Mesenchymal stem cell (in vitro differentiated cells and primary cell): ENCODE measurements at regions not wholly inside any gene's neighbourhood (a gene's known extent, or its start where the extent isn't known, plus 50 kb on each side); places are given as distances from the start of the nearest gene placed in this dataset.

ENCODE experiments used
- DNase-seq: peaks from one replicate; pipeline ENCODE4 v3.0.0-alpha.2; 2013
- H2AFZ ChIP-seq: one replicate; pipeline ENCODE4 v1.6.1; 2013; ENCODE audit warnings: low read depth, mild to moderate bottlenecking, control low read depth, inconsistent platforms, low read length, moderate library complexity
- H2AK5ac ChIP-seq: 2 replicates; pipeline ENCODE4 v1.6.1; 2013; ENCODE audit warnings: low read length, moderate library complexity, mild to moderate bottlenecking, inconsistent platforms; ENCODE audit not compliant: severe bottlenecking
- H2BK120ac ChIP-seq: one replicate; pipeline ENCODE4 v1.6.1; 2013; ENCODE audit warnings: low read depth, mild to moderate bottlenecking, inconsistent platforms, low read length, moderate library complexity
- H2BK12ac ChIP-seq, 2 experiments: one replicate each; pipeline ENCODE4 v1.6.1; 2013; ENCODE audit warnings: inconsistent platforms in 2 of 2, low read length in 2 of 2, mild to moderate bottlenecking in 2 of 2, moderate library complexity in 2 of 2, control low read depth in 1 of 2
- H2BK15ac ChIP-seq: one replicate; pipeline ENCODE4 v1.6.1; 2013; ENCODE audit warnings: mild to moderate bottlenecking, low read depth, inconsistent platforms; ENCODE audit not compliant: poor library complexity, severe bottlenecking
- H2BK5ac ChIP-seq: 2 replicates; pipeline ENCODE4 v1.6.1; 2013; ENCODE audit warnings: low read depth, mild to moderate bottlenecking, low read length, control low read depth, inconsistent platforms; ENCODE audit not compliant: poor library complexity, severe bottlenecking
- H3K14ac ChIP-seq, 2 experiments: one replicate each; pipeline ENCODE4 v1.6.1; 2013; ENCODE audit warnings: inconsistent platforms in 2 of 2, low read length in 2 of 2, control low read depth in 1 of 2, mild to moderate bottlenecking in 1 of 2, moderate library complexity in 1 of 2
- H3K18ac ChIP-seq, 2 experiments: one replicate each; pipeline ENCODE4 v1.6.1; 2013; ENCODE audit warnings: inconsistent platforms in 2 of 2, low read length in 2 of 2, control low read depth in 1 of 2, low read depth in 1 of 2, mild to moderate bottlenecking in 1 of 2
- H3K23ac ChIP-seq, 2 experiments: one replicate each; pipeline ENCODE4 v1.6.1; 2013; ENCODE audit warnings: inconsistent platforms in 2 of 2, low read length in 2 of 2, mild to moderate bottlenecking in 2 of 2, moderate library complexity in 2 of 2, control low read depth in 1 of 2
- H3K27ac ChIP-seq: 2 replicates; pipeline ENCODE4 v1.5.1; 2013; ENCODE audit warnings: mild to moderate bottlenecking, moderate library complexity, low read length, control low read depth, inconsistent platforms; ENCODE audit not compliant: poor library complexity, severe bottlenecking
- H3K27me3 ChIP-seq, 2 experiments: 2 replicates each; pipeline versions ENCODE4 v1.6.1 to v1.7.0; 2013; ENCODE audit warnings: low read length in 2 of 2, mild to moderate bottlenecking in 2 of 2, moderate library complexity in 2 of 2, control low read depth in 1 of 2, inconsistent platforms in 1 of 2; ENCODE audit not compliant: control insufficient read depth in 1 of 2, insufficient read depth in 1 of 2
- H3K36me3 ChIP-seq, 2 experiments: 2 replicates each; pipeline versions ENCODE4 v1.6.1 to v1.7.0; 2013; ENCODE audit warnings: low read length in 2 of 2, control low read depth in 1 of 2, inconsistent platforms in 1 of 2, low read depth in 1 of 2, mild to moderate bottlenecking in 1 of 2; ENCODE audit not compliant: insufficient read depth in 2 of 2, control insufficient read depth in 1 of 2
- H3K4ac ChIP-seq, 2 experiments: one replicate each; pipeline ENCODE4 v1.6.1; 2013; ENCODE audit warnings: inconsistent platforms in 2 of 2, low read length in 2 of 2, mild to moderate bottlenecking in 2 of 2, moderate library complexity in 2 of 2, control low read depth in 1 of 2, low read depth in 1 of 2
- H3K4me1 ChIP-seq: 2 replicates; pipeline ENCODE4 v1.6.1; 2013; ENCODE audit warnings: low read depth, low read length, control low read depth; ENCODE audit not compliant: control insufficient read depth, insufficient read depth
- H3K4me2 ChIP-seq: 2 replicates; pipeline ENCODE4 v1.6.1; 2013; ENCODE audit warnings: low read length, mild to moderate bottlenecking, inconsistent platforms; ENCODE audit not compliant: poor library complexity, severe bottlenecking
- H3K4me3 ChIP-seq, 2 experiments: 2 replicates each; pipeline versions ENCODE4 v1.5.1 to v1.7.0; 2013; ENCODE audit warnings: low read length in 2 of 2, mild to moderate bottlenecking in 2 of 2, control low read depth in 1 of 2, low read depth in 1 of 2; ENCODE audit not compliant: insufficient read depth in 1 of 2
- H3K79me1 ChIP-seq: replicated peaks from 2 replicates; pipeline ENCODE4 v1.6.1; 2013; ENCODE audit warnings: mild to moderate bottlenecking, control low read depth, low read length, inconsistent platforms; ENCODE audit not compliant: poor library complexity, severe bottlenecking
- H3K9ac ChIP-seq: 2 replicates; pipeline ENCODE4 v1.7.0; 2013; ENCODE audit warnings: mild to moderate bottlenecking, low read length, moderate library complexity
- H3K9me3 ChIP-seq: 2 replicates; pipeline ENCODE4 v1.7.0; 2013; ENCODE audit warnings: mild to moderate bottlenecking, low read length; ENCODE audit not compliant: control insufficient read depth
- H4K8ac ChIP-seq: one replicate; pipeline ENCODE4 v1.6.1; 2013; ENCODE audit warnings: inconsistent platforms, mild to moderate bottlenecking, low read length, moderate library complexity
- H4K91ac ChIP-seq: one replicate; pipeline ENCODE4 v1.6.1; 2013; ENCODE audit warnings: mild to moderate bottlenecking, low read length, inconsistent platforms
- WGBS: methylation state at CpG from one replicate; pipeline ENCODE4 v1.1.7; 2013; ENCODE audit warnings: mixed read lengths; 5-methylcytosine and 5-hydroxymethylcytosine counted together

DNA sequence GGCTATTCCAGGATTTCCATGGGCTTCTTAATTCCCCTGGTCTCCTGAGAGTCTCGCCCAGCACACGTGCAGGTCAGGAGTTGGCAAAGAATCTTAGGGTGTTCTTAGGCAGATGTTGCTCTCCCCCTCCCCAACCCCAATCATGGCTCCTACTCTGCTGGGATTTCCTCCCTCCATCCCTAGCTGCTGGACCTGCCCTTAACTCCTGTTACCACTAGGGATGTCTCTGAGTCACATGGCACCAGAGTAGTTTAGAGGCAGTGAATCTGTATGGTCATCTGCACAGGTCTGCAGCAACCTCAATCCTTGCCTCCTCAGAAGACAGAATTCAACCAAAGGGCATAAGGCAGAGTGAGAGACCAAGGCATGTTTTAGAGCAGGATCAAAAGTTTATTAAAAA lies 51.8 kb upstream of the CHST3 start:
- no peak overlapping the region for H2AK5ac ChIP-seq
- H4K91ac ChIP-seq = no peak overlapping the region
- no peaks in the 10 kb centered on the region for H3K36me3 ChIP-seq
- H2AFZ ChIP-seq = no peak overlapping the region
- no peak overlapping the region for H2BK15ac ChIP-seq
- H3K9ac ChIP-seq = no peak overlapping the region
- no peak overlapping the region for H2BK120ac ChIP-seq
- H2BK5ac ChIP-seq = no peak overlapping the region
- no peak overlapping the region for H3K23ac ChIP-seq
- no peak overlapping the region for H3K14ac ChIP-seq
- 90% methylated on average over 2 of the region's 2 CpGs for WGBS
- no peaks in the 10 kb centered on the region for H3K79me1 ChIP-seq
- no peak overlapping the region for H3K4ac ChIP-seq
- no peak overlapping the region for H2BK12ac ChIP-seq
- no peak overlapping the region for H3K18ac ChIP-seq
- no peak overlapping the region for H3K27ac ChIP-seq
- no peaks in the 10 kb centered on the region for H3K9me3 ChIP-seq
- no peak overlapping the region for H3K4me3 ChIP-seq
- H4K8ac ChIP-seq = no peak overlapping the region
- DNase-seq = no peak
- H3K4me2 ChIP-seq = no peak overlapping the region
- H3K27me3 ChIP-seq = no peaks in the 10 kb centered on the region
- H3K4me1 ChIP-seq = no peaks in the 10 kb centered on the region

DNA sequence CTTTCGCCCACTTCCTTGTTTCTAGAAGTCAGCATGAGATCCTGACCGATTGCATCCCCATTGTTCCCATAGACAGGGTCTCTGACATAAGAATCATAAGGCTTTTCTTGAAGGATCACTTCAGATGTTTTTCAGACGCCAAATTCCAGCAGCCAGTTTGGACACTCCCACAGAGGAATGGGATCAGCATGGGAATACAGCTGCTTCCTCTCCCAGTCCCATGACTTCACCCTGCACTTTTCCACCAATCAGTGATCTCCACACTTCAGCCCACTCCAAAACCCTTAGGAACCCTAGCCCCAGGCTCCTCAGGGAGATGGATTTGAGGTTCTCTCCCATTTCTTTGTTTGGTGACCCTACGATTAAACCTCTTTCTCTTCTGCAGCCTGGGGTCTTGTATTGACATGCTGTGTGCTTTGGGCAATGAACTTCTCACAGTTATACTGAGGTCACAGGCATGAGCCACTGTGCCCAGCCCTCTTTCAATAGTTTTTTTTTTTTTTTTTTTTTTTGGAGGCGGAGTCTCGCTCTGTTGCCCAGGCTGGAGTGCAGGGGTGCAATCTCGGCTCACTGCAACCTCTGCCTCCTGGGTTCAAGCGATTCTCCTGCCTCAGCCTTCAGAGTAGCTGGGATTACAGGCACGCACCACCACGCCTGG lies 52.8 kb upstream of the CHST3 start:
- H3K4me1 ChIP-seq = no peaks in the 10 kb centered on the region
- H2AFZ ChIP-seq = no peak overlapping the region
- no peak overlapping the region for H3K18ac ChIP-seq
- H2BK15ac ChIP-seq = no peak overlapping the region
- no peak overlapping the region for H3K14ac ChIP-seq
- WGBS = 85% methylated on average over 8 of the region's 10 CpGs
- no peak overlapping the region for H2AK5ac ChIP-seq
- H2BK12ac ChIP-seq = no peak overlapping the region
- H4K8ac ChIP-seq = no peak overlapping the region
- no peak overlapping the region for H3K23ac ChIP-seq
- no peak overlapping the region for H2BK5ac ChIP-seq
- no peak overlapping the region for H3K9ac ChIP-seq
- no peaks in the 10 kb centered on the region for H3K36me3 ChIP-seq
- peak; percentile 43 for DNase-seq
- no peaks in the 10 kb centered on the region for H3K9me3 ChIP-seq
- H3K4me2 ChIP-seq = no peak overlapping the region
- no peak overlapping the region for H3K4me3 ChIP-seq
- no peak overlapping the region for H4K91ac ChIP-seq
- H3K4ac ChIP-seq = no peak overlapping the region
- no peaks in the 10 kb centered on the region for H3K27me3 ChIP-seq
- no peak overlapping the region for H2BK120ac ChIP-seq
- no peak overlapping the region for H3K27ac ChIP-seq
- no peaks in the 10 kb centered on the region for H3K79me1 ChIP-seq

DNA sequence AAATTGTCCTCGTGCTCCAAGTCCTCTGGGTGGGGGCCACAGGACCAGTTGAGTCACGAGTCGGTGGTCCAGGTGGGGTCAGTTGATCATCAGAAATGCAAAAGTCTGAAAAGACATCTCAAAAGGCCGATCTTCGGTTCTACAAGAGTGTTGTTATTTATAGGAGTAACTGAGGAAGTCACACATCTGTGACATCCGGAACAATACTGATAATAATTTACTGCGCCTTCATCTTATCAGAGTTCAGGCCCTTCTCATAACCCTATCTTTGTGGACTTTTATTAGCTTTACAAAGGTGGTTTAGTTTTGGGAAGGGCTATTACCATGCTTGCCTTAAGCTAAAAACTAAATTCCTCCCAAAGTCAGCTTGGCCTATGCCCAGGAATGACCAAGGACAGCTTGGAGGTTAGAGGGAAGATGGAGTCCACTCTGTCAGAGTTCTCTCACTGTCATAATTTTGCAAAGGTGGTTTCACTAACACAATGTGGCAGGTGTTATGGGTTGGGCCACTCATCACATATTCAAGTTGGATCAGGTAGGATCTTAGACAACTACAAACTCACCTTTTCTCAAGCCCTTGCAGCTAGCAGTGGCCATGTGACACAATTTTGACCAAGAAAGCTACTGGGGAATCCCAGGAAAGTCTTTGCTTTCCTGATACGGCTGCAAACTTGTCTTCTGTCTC lies 54.7 kb upstream of the CHST3 start:
- H3K4me1 ChIP-seq = no peaks in the 10 kb centered on the region
- no peak for DNase-seq
- no peak overlapping the region for H3K14ac ChIP-seq
- H3K23ac ChIP-seq = no peak overlapping the region
- H2BK12ac ChIP-seq = no peak overlapping the region
- no peak overlapping the region for H3K4me3 ChIP-seq
- H3K9me3 ChIP-seq = no peaks in the 10 kb centered on the region
- no peaks in the 10 kb centered on the region for H3K79me1 ChIP-seq
- H2AFZ ChIP-seq = no peak overlapping the region
- no peak overlapping the region for H3K18ac ChIP-seq
- H4K91ac ChIP-seq = no peak overlapping the region
- H2BK5ac ChIP-seq = no peak overlapping the region
- H3K9ac ChIP-seq = no peak overlapping the region
- H3K27me3 ChIP-seq = no peaks in the 10 kb centered on the region
- WGBS = 74% methylated on average over 4 of the region's 8 CpGs
- H3K27ac ChIP-seq = no peak overlapping the region
- H2BK120ac ChIP-seq = no peak overlapping the region
- H2BK15ac ChIP-seq = no peak overlapping the region
- no peak overlapping the region for H3K4me2 ChIP-seq
- H3K36me3 ChIP-seq = no peaks in the 10 kb centered on the region
- H4K8ac ChIP-seq = no peak overlapping the region
- no peak overlapping the region for H2AK5ac ChIP-seq
- H3K4ac ChIP-seq = no peak overlapping the region

DNA sequence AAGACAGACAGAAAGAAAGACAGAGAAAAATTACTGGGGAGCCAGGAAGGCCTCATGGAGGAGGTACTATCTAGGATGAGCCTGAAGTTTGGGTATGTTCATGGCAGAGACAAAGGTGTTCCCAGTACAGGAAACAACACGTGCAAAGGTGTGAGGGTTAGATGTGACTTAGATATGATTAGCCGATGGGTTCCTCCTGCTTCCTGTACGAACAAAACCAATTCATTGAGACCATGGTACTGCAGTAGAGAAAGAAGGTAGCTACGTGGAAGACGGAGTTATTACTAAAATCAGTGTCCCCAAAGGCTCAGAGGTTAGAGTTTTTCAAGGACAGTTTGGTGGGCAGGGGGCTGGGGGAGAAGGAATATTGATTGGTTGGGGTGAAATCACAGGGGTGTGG lies 55.2 kb upstream of the CHST3 start:
- Histone ChIP-seq H2BK12ac (no peak overlapping the region), H3K23ac (no peak overlapping the region), H2AFZ (no peak overlapping the region), H2BK15ac (no peak overlapping the region), H3K27ac (no peak overlapping the region), H3K4me3 (no peak overlapping the region), H3K9ac (no peak overlapping the region), H3K9me3 (no peaks in the 10 kb centered on the region), H3K18ac (no peak overlapping the region), H3K4me1 (no peaks in the 10 kb centered on the region), H4K8ac (no peak overlapping the region), H3K36me3 (no peaks in the 10 kb centered on the region), H3K27me3 (no peaks in the 10 kb centered on the region), H3K4me2 (no peak overlapping the region), H2BK120ac (no peak overlapping the region), H3K79me1 (no peaks in the 10 kb centered on the region), H3K4ac (no peak overlapping the region), H4K91ac (no peak overlapping the region), H3K14ac (no peak overlapping the region), H2AK5ac (no peak overlapping the region), H2BK5ac (no peak overlapping the region)
- WGBS = 95% methylated on average over 5 of the region's 5 CpGs
- no peak for DNase-seq
